COR-L47 (cell line): ENCODE measurements at regions not wholly inside any gene's neighbourhood (a gene's known extent, or its start where the extent isn't known, plus 50 kb on each side); places are given as distances from the start of the nearest gene placed in this dataset.
"Not testable (repeated sequence)": the region's sequence is repeated elsewhere in the genome, so short reads cannot be mapped to it uniquely, and the experiment has no call there.

Experiments
- DNase-seq: peaks from one replicate; lab custom pipeline; 2025; lab: John Stamatoyannopoulos, UW

DNA sequence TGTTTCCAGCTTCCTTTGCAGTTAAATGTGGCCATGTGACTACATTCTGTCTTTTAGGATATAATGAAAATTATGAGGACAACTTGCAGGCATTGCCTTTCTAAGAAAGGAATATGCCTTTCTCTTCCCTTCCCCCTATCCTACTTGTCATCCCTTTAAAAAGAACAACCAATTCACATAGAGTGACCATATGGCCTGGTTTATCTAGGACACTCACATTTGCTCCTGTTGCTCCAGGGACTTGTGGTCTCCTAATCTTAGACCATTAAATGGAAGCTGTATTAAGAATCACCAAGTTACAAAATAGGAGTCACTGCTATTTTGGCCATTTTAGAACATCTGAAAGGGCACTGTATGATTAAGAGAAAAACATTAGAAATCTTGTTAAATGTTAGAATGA lies 520.3 kb downstream of the DTWD2 start:
- DNase-seq, result no peak

DNA sequence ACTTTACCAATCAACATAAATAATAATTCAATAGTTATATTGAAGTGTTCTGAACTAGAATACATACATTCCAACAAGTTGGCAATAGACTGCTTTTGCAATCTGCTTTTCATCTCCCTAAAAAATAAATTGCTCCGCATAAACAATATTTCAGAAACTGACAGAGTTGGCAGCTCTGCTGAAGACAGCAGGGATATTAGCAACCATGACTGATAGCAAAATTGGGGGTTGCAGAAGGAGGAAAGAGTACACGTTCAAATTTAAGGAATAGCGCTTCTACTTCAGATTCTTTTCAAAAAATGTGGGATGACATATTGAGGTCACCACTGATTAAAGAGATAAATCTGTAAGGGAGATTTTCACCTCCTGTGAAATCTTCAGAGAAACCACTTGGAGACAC lies 521.2 kb downstream of the DTWD2 start:
- no peak for DNase-seq

- DNase-seq, result no peak
Measured at GRCh38 chr5:118466418-118466817, 521.9 kb downstream of the DTWD2 start.

DNA sequence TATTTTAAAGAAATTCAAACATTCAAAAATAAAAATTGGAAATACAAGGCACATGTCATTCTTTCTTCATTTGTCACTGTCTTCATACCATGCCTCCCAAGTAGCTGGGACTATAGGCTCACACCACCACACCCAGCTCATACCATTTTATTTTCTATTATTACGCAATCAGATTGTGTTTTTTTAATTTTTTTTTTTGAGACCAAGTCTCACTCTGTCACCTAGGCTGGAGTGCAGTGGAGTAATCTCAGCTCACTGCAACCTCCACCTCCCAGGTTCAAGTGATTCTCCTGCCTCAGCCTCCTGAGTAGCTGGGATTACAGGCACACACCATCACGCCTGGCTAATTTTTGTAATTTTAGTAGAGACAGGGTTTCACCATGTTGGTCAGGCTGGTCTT lies 526.1 kb downstream of the DTWD2 start:
- DNase-seq, result not testable (repeated sequence)

DNA sequence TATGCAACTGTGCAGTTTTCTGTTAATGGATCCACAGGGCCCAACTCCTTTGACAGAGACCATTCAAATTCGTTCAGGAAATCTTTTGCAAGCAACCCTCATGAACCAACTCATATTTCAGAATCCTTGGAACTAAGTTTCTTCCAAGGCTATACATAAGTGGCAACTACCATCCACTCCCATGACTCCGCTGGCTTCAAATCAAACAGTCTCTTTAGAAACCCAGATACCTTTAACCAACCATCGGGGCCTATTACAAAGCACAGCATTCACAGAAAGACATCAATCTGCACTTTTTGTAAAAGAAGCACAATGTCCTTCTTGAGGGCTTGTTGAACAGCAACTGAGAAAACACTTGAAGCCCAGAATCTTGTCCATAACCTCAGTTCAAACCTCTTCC lies 526.9 kb downstream of the DTWD2 start:
- DNase-seq, result no peak

- no peak for DNase-seq
Measured at GRCh38 chr5:118459490-118459889, 528.9 kb downstream of the DTWD2 start.

GRCh38 chr5:118456085-118456484 lies 532.3 kb downstream of the DTWD2 start:
- DNase-seq, result no peak

- DNase-seq, result no peak
Measured at GRCh38 chr5:118451697-118452247, 536.6 kb downstream of the DTWD2 start.

DNA sequence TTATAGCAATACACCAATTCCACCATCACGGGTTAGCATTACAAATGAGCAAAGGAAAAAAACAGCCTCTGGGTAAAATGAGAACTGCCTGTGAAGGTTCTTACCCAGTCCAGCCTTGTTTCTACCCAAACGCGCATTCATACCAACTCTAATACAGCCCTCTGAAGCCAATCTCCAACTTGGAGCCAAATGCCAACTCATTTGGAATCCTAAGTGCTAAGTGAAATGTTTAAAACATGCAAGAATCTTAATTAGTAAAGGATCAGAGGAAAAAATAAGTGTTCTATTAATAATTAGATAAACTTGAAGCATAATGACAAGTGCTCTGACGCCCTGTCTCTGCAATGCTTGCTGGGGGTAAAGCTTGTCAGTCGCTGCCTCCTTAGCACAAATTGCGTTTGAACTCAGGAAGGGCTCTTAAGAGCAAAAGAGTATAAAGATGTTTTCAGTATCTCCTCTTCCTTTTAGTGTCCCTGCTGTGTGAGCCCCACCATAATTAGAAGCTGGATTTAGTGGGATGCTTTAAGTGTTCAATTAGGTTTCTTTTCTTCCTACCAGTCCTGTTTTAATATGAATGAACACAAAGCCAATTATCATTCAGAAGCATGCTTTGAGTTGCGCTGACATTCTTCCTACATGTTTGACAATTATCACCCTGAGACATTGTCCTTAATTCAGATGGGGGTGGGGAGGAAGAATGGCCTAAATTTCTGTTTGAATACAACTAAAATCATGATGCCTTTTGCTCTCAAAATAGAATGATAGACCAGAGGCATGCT lies 537.6 kb downstream of the DTWD2 start:
- DNase-seq, result no peak

- DNase-seq, result no peak
Measured at GRCh38 chr5:118447350-118447749, 541.0 kb downstream of the DTWD2 start.

- no peak for DNase-seq
Measured at GRCh38 chr5:118441956-118442355, 546.4 kb downstream of the DTWD2 start.

DNA sequence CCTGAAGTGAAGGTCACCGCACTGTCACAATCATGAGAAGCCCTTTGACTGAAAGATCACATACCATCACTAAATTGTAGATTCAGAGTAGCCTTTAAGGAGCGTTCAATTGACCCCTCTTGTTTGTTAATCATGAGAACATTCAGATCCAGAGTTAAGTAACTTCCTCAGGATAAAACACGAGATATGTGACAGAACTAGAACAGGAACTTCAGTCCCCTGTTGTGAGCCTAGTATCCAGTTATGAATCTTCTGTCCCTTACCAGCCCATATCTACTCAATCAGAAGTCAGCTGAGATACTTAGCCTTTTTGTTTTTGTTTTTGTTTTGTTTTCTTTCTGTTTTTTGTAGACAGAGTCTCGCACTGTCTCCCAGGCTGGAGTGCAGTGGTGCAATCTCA lies 547.3 kb downstream of the DTWD2 start:
- DNase-seq, result no peak

DNA sequence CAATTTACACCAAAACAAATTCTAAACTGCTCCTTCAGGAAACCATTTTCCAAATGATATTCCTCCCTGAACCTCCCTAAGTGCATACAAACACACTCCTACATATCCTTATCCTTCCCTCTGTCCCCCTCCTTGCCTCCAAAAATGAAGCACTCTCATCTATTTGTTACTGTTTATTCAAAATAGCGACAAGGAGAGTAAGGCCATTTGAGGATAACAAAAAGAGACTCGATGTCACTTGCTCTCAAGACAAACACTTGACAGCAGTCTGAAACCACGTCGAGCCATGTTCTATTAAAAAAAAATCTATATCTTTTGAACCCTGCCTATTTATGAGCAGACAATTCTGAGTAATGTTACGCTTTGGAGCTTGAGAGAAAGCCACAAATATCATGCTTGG lies 547.9 kb downstream of the DTWD2 start:
- no peak for DNase-seq

DNA sequence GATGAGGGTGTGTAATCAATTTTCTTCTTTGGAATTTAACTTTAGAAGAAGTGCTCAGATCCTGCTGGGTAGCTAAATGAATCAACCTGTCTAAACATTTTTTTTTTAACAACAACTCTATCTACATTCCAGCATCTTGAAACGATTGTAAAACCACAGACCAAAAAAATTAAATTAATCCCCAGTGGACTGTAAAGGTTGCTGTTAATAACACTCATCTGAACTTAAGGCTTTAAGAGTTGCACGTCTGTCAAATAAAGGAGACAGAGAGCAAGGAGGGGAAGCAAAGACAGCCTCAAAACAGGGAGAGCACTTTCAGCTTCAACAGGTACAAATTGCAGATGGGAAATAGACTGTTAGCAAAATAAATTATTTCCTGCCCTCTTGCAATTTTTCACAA lies 548.5 kb downstream of the DTWD2 start:
- no peak for DNase-seq

DNA sequence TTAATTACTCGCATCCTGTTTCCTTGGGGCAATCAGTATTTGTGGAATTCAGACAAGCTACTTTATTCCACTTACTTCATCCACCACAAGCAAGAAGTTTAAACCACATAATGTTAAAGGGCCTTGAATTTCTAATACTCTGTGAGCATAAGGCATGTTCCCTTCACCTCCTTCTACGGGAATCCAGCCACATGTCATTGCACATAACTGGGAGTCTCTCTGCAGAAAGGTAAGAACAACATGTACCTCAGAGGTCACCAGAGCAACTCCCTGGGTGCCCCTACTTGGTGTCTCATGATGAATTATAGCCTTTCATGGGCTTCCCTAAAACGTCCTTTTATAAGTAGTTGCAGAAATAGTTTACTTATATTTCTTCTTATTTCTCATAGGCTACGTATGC lies 553.2 kb downstream of the DTWD2 start:
- no peak for DNase-seq

- no peak for DNase-seq
Measured at GRCh38 chr5:118434522-118434921, 553.8 kb downstream of the DTWD2 start.

DNA sequence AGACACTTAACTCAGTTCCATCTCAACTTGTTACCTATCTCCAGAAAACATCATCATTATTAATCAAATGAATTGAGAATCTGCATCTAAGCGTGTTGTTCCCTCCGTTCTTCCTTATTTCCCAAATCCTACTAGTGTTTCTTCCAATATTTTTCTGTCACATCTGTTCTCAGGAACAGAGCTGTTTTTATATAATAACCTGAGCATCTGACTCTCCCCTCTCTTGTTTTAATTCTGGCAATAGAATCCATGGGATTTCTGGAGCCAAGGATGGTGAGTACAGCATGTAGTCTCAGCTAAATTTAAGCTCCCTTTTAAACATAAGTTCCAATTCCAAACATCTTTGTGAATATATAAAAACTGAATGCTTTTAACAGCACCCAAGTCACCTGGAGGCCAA lies 558.3 kb downstream of the DTWD2 start:
- DNase-seq, result no peak

DNA sequence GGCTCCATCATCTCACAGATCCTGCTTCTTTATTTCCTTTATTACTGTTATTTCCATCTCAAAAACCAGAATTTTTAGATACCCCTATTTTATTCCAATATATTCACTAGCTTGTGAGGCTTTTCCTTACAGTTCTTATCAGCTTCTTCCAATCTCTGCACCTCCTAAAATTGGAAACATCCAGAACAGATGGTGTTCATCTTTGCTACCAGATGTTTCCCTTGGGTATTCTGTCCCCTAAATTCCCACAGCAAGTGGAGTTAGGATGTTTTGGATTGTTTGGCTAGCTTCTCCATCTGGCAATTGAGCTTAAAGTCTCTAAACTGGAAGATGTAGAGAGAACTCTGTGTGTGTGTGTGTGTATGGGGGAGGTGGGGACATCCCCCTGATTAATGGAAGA lies 580.4 kb downstream of the DTWD2 start:
- no peak for DNase-seq

GRCh38 chr5:118405650-118406061 lies 582.7 kb downstream of the DTWD2 start:
- peak; percentile 76 for DNase-seq

DNA sequence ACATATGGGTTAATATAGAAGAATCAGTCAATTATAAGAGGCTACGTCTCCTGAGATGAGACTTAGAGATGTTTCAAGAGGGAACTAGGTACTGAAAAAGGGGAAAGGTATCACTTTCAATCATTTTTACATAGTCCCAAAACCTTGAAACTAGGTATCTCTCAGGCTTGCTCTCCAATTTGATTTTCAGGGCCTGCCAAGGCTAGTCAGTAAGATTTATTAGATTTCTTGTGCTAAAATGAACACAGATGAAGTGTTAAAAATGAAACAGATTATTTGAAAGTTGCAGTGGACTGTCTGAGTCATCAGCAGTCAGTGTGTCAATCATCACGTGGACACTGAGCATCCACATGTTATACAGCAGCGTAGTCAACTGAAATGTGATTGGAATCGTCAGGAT lies 591.1 kb downstream of the DTWD2 start:
- no peak for DNase-seq

DNA sequence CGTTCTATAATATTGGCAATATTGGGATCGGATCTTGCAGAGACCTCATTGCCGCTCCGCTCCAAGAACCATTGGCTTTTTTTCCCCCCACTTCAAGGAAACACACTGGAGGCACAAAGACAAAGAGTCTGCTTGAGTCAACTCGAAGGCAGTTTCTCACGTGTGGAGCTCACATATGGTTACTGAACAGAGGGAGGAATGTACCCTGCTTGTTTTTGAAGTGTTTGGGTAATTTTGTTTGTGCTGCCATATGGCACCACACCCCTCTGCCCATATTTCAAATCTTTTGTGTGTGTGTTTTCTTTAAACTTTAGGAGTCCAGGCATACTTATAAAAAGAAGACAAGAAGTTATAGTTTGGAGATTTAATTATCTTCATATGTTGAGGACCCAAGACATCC lies 595.9 kb downstream of the DTWD2 start:
- no peak for DNase-seq

DNA sequence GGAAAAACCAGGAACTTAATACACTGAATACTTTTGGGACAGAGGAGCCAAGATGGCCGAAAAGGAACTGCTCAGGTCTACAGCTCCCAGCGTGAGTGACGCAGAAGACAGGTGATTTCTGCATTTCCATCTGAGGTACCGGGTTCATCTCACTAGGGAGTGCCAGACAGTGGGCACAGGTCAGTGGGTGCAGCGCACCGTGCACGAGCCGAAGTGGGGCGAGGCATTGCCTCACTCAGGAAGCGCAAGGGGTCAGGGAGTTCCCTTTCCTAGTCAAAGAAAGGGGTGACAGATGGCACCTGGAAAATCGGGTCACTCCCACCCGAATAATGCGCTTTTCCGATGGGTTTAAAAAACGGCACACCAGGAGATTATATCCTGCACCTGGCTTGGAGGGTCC lies 605.4 kb downstream of the DTWD2 start:
- not testable (repeated sequence) for DNase-seq

DNA sequence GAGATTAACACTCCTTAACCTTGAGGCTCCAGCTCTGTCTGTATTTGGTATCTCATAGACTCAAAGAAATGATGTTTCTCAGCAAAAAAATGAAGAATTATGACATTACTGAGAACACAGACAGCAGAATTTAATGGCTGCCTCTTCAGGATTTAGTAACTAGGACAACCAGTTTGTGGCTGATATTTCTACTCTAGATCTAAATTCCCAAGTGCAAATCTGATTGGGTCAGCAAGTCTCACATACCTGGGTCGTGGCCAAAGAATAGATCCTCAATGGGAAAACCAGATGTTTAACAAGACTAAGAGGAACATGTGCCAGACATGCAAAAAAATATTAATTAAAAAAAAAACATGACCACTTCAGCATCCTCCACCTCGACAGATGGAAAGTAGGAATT lies 608.9 kb downstream of the DTWD2 start:
- DNase-seq, result no peak

DNA sequence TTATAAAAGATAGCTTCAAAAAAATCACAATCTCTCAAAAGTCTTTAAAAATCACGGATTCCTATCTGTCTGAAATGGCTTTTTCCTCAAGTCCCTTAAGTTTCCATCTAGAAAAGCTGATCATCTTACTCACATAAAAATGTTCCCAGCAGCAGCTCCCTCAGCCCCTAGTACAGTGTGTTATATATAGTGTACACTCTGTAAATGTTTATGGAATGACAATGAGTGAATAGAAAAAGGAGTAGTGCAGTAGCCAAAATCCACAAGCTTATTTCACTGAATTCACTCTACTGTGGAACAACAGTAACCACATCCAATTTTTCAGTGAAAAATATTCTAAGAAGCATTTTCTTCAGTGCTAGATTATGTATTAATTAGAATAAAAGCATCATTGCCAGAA lies 609.4 kb downstream of the DTWD2 start:
- DNase-seq, result no peak
